PC-3 (cell line): ENCODE measurements at regions not wholly inside any gene's neighbourhood (a gene's known extent, or its start where the extent isn't known, plus 50 kb on each side); places are given as distances from the start of the nearest gene placed in this dataset.

ENCODE experiments used
- ATAC-seq: fragments of 200-7000 bp; cut with Tn5 transposase; 2 replicates; pipeline ENCODE4 v1.9.1; 2020; ENCODE audit warnings: mild to moderate bottlenecking, moderate library complexity
- BruUV-seq: library from RNA; stranded (reverse); fragments of 400-500 nt; replicated peaks from 2 replicates; lab custom pipeline; 2021; lab: Mats Ljungman, UMichigan
- CTCF ChIA-PET: fragments of 300-600 bp; sonication (Branson Sonifier 250); formaldehyde crosslinking; loops from one replicate; lab custom pipeline; 2022; ENCODE audit warnings: antibody characterized with exemption; lab: Charles Lee
- POLR2A ChIA-PET: fragments of 300-600 bp; sonication (Branson Sonifier 250); formaldehyde crosslinking; loops from one replicate; lab custom pipeline; 2022; ENCODE audit warnings: antibody characterized with exemption; ENCODE audit not compliant: unreplicated experiment; lab: Charles Lee
- DNase-seq: peaks from one replicate; pipeline ENCODE4 v3.0.0-alpha.2; 2015
- H2AFZ ChIP-seq: fragments of 300-600 bp; sonication (generic); 2 replicates; pipeline ENCODE4 v1.6.0; 2016; ENCODE audit warnings: antibody characterized with exemption, low read length
- H3F3A ChIP-seq: fragments of 300-600 bp; sonication (generic); one replicate; pipeline ENCODE4 v1.6.0; 2017; ENCODE audit warnings: antibody characterized with exemption, low read length, control low read depth, mild to moderate bottlenecking; ENCODE audit not compliant: unreplicated experiment
- H3K27ac ChIP-seq: fragments of 300-600 bp; sonication (generic); 2 replicates; pipeline ENCODE4 v1.5.1; 2016; ENCODE audit warnings: mild to moderate bottlenecking, low read length
- H3K27me3 ChIP-seq: fragments of 300-600 bp; sonication (generic); 2 replicates; pipeline ENCODE4 v1.6.1; 2016; ENCODE audit warnings: low read length, mixed read lengths
- H3K36me3 ChIP-seq: fragments of 300-600 bp; sonication (generic); 2 replicates; pipeline ENCODE4 v1.6.1; 2016; ENCODE audit warnings: low read depth, mixed run types, low read length, mixed read lengths
- H3K4me1 ChIP-seq: fragments of 300-600 bp; sonication (generic); 2 replicates; pipeline ENCODE4 v1.5.1; 2016; ENCODE audit warnings: low read length; ENCODE audit not compliant: insufficient read depth
- H3K4me2 ChIP-seq: fragments of 300-600 bp; sonication (generic); 2 replicates; pipeline ENCODE4 v1.6.0; 2016; ENCODE audit warnings: low read length
- H3K4me3 ChIP-seq: fragments of 300-600 bp; sonication (generic); 2 replicates; pipeline ENCODE4 v1.5.1; 2016; ENCODE audit warnings: mild to moderate bottlenecking, low read length, mixed read lengths
- H3K79me2 ChIP-seq: fragments of 300-600 bp; sonication (generic); 2 replicates; pipeline ENCODE4 v1.6.1; 2017; ENCODE audit warnings: low read length, mixed read lengths
- H3K9ac ChIP-seq: fragments of 300-600 bp; sonication (generic); 2 replicates; pipeline ENCODE4 v1.6.0; 2016; ENCODE audit warnings: mild to moderate bottlenecking, low read length
- H3K9me2 ChIP-seq: fragments of 300-600 bp; sonication (generic); replicated peaks from 2 replicates; pipeline ENCODE4 v1.6.1; 2016; ENCODE audit warnings: mixed run types, low read length, mixed read lengths
- H3K9me3 ChIP-seq: fragments of 300-600 bp; sonication (generic); 2 replicates; pipeline ENCODE4 v1.6.1; 2016; ENCODE audit warnings: low read length, mixed read lengths
- H4K20me1 ChIP-seq: fragments of 300-600 bp; sonication (generic); 2 replicates; pipeline ENCODE4 v1.6.1; 2016; ENCODE audit warnings: low read length, mixed read lengths
- CTCF ChIP-seq: fragments of 300-600 bp; sonication (generic); conservative IDR thresholded peaks from 2 replicates; pipeline ENCODE4 v1.5.1; 2017; ENCODE audit warnings: antibody characterized with exemption, low read depth, mild to moderate bottlenecking, low read length
- EZH2 ChIP-seq: fragments of 300-600 bp; sonication (generic); IDR thresholded peaks from one replicate; pipeline ENCODE4 v1.6.1; 2017; ENCODE audit warnings: antibody characterized with exemption, mild to moderate bottlenecking, low read length; ENCODE audit not compliant: unreplicated experiment
- EZH2phosphoT487 ChIP-seq: fragments of 300-600 bp; sonication (generic); IDR thresholded peaks from 2 replicates; pipeline ENCODE4 v1.6.1; 2018; ENCODE audit warnings: mild to moderate bottlenecking, antibody characterized with exemption, low read length, borderline replicate concordance
- intact Hi-C: fragments of 100-400 bp; cut with micrococcal nuclease; formaldehyde crosslinking; loops from 2 replicates; pipeline ENCODE4 v1.9.0; 2023

- BruUV-seq: no TSS peak
- no peaks in the 10 kb centered on the region for H3K9me3 ChIP-seq
- H3K9ac ChIP-seq: no peak overlapping the region
- no peaks in the 10 kb centered on the region for H3F3A ChIP-seq
- H3K4me1 ChIP-seq: no peaks in the 10 kb centered on the region
- ATAC-seq (no peak), DNase-seq (no peak)
- H3K27me3 ChIP-seq: no peaks in the 10 kb centered on the region
- POLR2A ChIA-PET: no interaction called here
- no peaks in the 10 kb centered on the region for H3K36me3 ChIP-seq
- H3K4me2 ChIP-seq: no peak overlapping the region
- TF ChIP-seq EZH2: no peak
- no peak for TF ChIP-seq CTCF
- TF ChIP-seq EZH2phosphoT487: no peak
- no peaks in the 10 kb centered on the region for H4K20me1 ChIP-seq
- H3K79me2 ChIP-seq: no peaks in the 10 kb centered on the region
- CTCF ChIA-PET: no interaction called here
- intact Hi-C loops: no loop called here
- H3K27ac ChIP-seq: no peak overlapping the region
- H2AFZ ChIP-seq: no peak overlapping the region
- H3K4me3 ChIP-seq: no peak overlapping the region
- no peaks in the 10 kb centered on the region for H3K9me2 ChIP-seq
Measured at GRCh38 chr3:175895731-175896130, 1036.6 kb downstream of the NAALADL2 start.

DNA sequence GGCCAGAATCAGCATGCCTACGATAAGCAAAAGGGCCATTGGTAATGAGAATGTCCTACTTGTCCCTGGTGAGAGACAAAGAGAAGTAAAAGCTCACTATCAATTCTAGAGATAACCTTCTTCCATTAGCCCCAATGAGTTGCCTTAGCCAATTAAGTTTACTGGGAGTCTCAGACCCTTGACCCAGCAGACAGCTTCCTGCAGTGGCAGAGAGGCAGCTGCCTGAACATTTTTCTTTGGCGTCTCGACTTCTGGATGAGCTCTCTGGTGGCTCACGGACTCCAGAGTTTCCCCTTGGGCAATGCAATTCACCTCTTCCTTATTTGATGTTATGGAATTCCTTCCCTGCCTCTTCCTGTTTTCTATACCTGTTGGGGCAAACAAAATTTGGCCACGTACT, 1034.4 kb downstream of the NAALADL2 start:
- no peaks in the 10 kb centered on the region for H4K20me1 ChIP-seq
- H3K27me3 ChIP-seq: no peaks in the 10 kb centered on the region
- no peaks in the 10 kb centered on the region for H3K79me2 ChIP-seq
- no TSS peak for BruUV-seq
- H3K4me3 ChIP-seq: no peak overlapping the region
- no peaks in the 10 kb centered on the region for H3K36me3 ChIP-seq
- H3K9me2 ChIP-seq: no peaks in the 10 kb centered on the region
- DNase-seq (no peak), ATAC-seq (no peak)
- H3K9ac ChIP-seq: no peak overlapping the region
- H2AFZ ChIP-seq: no peak overlapping the region
- no peaks in the 10 kb centered on the region for H3K4me1 ChIP-seq
- no peaks in the 10 kb centered on the region for H3F3A ChIP-seq
- no peak for TF ChIP-seq EZH2phosphoT487
- TF ChIP-seq CTCF: no peak
- no peak for TF ChIP-seq EZH2
- H3K27ac ChIP-seq: no peak overlapping the region
- intact Hi-C loops: no loop called here
- H3K4me2 ChIP-seq: no peak overlapping the region
- CTCF ChIA-PET: no interaction called here
- no peaks in the 10 kb centered on the region for H3K9me3 ChIP-seq
- POLR2A ChIA-PET: no interaction called here

DNA sequence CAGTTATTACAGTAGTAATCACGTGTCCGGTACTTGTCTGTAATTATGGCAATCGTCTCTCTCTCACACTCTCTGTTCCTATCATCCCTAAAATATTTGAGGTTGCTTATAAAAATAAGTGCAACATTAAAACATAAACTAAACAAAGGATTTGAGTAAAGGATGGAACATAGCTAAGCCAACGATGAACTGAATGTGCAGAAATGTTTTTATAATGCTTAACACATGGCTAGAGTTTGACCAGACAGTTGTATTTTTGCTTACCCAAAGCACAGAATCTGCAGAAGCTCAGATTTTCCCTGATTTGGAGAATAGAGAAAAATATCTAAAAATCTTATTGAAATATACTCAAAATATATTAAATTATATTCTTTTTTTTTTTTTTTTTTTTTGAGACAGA, 1030.9 kb downstream of the NAALADL2 start:
- no peak overlapping the region for H2AFZ ChIP-seq
- TF ChIP-seq EZH2phosphoT487 (no peak), EZH2 (no peak), CTCF (no peak)
- no peak overlapping the region for H3K9ac ChIP-seq
- no peaks in the 10 kb centered on the region for H4K20me1 ChIP-seq
- no peaks in the 10 kb centered on the region for H3K36me3 ChIP-seq
- ATAC-seq (no peak), DNase-seq (no peak)
- H3K27ac ChIP-seq: no peak overlapping the region
- intact Hi-C loops: no loop called here
- H3K27me3 ChIP-seq: no peaks in the 10 kb centered on the region
- H3K79me2 ChIP-seq: no peaks in the 10 kb centered on the region
- BruUV-seq: no TSS peak
- no peak overlapping the region for H3K4me3 ChIP-seq
- H3K9me2 ChIP-seq: no peaks in the 10 kb centered on the region
- no peaks in the 10 kb centered on the region for H3K9me3 ChIP-seq
- POLR2A ChIA-PET: no interaction called here
- no peaks in the 10 kb centered on the region for H3F3A ChIP-seq
- CTCF ChIA-PET: no interaction called here
- no peaks in the 10 kb centered on the region for H3K4me1 ChIP-seq
- no peak overlapping the region for H3K4me2 ChIP-seq
